ENCODE measurements at regions not wholly inside any gene's neighbourhood (a gene's known extent, or its start where the extent isn't known, plus 50 kb on each side); places are given as distances from the start of the nearest gene placed in this dataset.

DNA sequence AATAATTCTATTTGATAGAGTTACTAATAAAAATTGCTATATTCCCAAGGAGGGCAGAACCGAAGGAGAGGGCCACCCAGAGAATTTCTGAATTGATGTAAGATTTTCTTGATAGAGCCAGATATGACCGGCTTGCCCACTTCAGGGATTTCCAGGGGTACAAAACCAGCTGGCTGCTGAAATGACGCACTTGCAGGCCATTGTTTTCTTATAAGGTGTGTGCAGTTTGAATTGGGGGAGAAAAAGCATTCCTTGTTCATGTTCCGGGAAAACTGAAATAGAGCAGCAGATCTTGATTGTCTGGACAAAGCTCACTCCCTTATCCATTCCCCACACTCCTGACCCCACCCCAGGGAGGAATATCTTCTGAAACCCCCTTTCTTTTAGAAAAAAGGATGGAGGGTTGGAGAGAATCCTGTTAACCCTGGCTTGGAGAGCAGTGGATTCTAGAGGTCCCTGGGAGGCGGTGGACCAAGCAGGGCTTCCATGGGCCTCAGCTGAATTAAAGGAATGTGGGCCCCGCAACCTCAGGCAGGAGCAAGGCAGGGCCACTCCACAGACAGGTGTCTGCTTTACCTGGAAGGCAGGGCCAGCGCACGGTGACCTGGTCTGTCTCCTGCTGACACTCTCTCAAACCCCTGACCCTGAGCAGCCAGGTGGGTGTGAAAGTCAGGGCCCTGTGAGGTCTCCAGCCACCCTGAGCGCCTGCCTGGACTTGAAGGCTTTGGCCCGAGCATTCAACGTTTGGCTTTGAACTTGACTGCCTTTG is 96.4 kb downstream of the TMEM170B start:
- no peak for DNase-seq

DNA sequence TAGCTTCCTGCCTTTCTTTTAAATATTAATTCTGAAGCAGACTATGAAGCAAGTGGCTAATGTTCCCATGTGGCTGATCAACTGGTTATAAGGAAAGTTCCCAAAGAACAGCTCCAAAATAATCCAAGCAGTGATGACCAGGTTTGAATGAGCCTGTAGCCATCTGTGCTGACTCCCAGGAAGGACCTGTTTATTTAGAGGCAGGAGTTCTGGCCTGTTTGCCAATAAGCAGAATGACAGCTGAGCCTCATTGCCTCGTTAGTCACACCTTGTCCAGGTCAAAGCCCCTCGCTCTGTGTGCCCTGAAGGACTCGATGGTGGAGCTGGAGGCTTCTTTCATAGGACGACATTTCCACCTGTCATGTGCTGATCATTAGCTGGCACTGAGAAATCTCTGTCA is 97.4 kb downstream of the TMEM170B start:
- DNase-seq: no peak

DNA sequence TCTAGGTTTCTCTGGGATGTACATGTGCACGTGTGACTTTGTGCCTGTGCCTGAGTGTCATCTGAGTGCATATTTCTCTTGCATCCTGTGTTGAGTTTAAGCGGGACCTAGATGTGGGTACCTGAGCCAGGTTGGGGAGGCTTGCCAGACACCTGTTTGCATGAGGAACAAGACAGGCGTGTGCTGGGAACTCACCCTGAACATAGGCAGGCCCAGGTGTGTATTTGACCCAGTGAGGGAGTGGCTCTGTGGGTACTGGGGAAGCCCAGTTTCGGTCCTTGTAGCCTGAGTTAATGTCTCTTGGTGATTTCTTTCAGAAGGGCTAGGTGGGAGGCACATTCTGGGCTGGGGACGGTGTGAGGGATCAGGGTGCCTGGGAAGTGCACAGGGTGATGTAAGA is 98.6 kb downstream of the TMEM170B start:
- DNase-seq: no peak

DNA sequence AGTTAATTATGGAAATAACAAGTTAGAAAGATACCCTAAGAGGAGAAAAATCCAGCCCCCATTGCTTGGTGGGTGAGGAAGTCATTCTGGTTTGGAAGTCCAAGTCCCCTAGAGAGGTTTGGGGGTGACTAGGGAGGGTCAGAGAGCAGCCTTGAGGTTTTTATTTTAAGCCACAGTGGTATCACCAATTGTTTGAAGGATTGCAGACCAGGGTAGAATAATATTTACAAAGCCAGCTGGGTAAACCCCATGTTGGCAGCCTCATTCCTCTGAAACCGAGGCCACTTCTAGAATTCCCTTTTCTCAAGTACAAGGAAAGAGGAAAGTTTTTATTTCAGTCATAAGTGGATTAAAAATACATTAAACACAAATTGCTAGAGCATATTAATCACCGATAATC is 99.7 kb downstream of the TMEM170B start:
- DNase-seq: no peak

- no peak for DNase-seq
These were observed 102.1 kb downstream of the TMEM170B start for GRCh38 chr6:11639376-11640235.

- no peak for DNase-seq
These were observed 102.9 kb downstream of the TMEM170B start for GRCh38 chr6:11640486-11640885.

- DNase-seq: no peak
These were observed 106.5 kb downstream of the TMEM170B start for GRCh38 chr6:11644071-11644470.

- DNase-seq: no peak
These were observed 107.1 kb downstream of the TMEM170B start for GRCh38 chr6:11644601-11645000.

- no peak for DNase-seq
These were observed 107.5 kb downstream of the TMEM170B start for GRCh38 chr6:11645016-11645415.

DNA sequence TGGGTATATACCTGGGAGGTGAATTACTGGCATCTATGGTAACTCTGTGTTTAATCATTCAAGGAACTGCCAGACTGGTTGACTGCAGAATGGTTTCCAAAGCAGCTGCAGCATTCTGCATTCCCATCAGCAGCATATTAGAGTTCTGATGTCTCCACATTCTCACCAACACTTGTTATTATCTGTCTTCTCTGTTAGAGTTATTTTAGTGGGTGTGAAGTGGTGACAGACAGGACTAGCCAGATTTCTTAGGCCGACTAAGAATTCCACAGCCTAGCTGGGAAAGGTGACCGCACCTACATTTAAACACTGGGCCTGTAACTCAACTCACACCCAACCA is 110.9 kb downstream of the TMEM170B start:
- no peak for DNase-seq

- no peak for DNase-seq
These were observed 111.3 kb downstream of the TMEM170B start for GRCh38 chr6:11648889-11649288.

GRCh38 chr6:11650025-11650696 is 112.6 kb downstream of the TMEM170B start:
- no peak for DNase-seq

DNA sequence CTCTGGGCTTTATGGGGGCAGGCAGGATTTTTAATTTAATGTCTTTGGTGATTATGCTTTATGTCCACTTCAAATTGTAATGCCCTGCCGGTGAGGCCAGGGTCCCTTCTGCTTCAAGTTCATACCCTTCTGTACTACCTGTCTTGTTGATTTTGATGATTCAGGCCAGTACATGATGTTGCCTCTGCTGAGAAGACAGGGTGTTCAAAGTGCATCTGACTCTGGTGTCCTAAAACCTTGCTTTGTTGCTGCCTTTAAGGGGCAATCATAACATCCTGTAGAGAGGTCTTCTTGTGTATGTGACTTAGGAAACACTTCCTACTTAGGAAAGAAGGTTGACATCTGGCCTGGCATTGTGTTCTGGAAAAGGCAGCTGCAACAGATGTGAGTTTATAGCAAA is 113.2 kb downstream of the TMEM170B start:
- no peak for DNase-seq

- DNase-seq: peak in 1 of 6 experiments; percentile 4
These were observed 115.6 kb downstream of the TMEM170B start for GRCh38 chr6:11653028-11653583.

DNA sequence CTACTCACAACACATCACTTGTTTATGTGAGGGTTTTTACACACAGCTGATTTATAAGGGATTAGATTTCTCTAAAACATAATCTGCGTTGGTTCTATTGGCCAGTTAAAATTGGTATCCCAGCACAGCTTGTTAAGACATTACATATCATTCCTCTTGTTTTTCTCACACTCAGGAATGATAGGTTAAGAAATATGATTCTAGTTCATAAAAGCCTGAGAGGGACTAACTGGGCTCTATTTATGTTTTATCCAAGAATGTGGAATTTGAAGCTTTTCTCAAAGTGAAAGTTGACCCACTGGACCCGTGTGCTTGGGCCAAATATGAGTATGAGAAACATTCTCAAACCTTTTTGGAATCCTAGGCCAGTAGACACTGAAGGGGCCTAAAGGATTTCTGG is 117.3 kb downstream of the TMEM170B start:
- DNase-seq: peak in 1 of 6 experiments; percentile 1

DNA sequence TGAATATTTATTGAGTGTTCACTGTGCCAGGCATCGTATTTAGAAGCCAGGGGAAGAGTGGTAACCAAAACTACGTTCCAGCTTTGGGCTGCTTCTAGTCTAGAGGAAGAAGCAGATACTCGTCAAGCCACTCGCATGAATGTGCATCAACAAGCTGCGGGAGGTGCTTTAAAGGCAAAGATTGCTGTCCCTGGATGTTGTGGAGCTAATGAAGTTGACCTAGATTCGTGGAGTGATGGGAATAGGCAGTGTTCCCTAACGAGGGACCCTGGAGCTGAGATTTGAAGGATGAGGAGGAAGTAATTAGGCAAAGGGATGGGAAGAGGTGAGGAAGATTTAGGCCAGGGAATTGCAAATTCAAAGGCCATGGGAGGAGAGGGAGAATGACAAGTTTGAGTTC is 118.9 kb downstream of the TMEM170B start:
- no peak for DNase-seq

DNA sequence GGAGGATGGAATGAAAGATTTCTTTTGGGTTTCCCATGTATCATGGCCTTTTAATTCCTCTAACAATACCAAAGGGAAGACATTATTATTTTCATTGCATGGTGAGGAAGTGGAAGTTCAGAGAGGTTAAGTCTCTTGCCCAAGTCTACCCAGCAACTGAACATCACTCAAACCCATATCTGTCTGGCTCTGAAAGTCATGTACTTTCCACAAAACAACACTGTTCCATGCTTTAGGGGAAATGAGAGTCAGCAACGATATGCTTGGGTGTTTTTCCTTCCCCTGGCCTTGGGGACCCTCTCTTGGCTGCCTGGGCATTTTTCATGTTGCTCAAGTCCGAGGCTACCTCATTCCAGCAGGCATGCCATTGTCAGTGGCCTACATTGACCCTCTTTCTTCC is 118.8 kb downstream of the ADTRP start:
- no peak for DNase-seq

- DNase-seq: no peak
These were observed 116.3 kb downstream of the ADTRP start for GRCh38 chr6:11662323-11662722.

- DNase-seq: no peak
These were observed 115.1 kb downstream of the ADTRP start for GRCh38 chr6:11663519-11663918.
